ENCODE measurements at regions not wholly inside any gene's neighbourhood (a gene's known extent, or its start where the extent isn't known, plus 50 kb on each side); places are given as distances from the start of the nearest gene placed in this dataset.

GRCh38 chr10:36278176-36278575 lies 636.1 kb upstream of the FZD8 start:
- H2AK5ac ChIP-seq (ENCODE audit: low read depth, low read length): no peak overlapping the region
- H2BK15ac ChIP-seq (ENCODE audit: low read length): no peak overlapping the region
- H4K5ac ChIP-seq (ENCODE audit: insufficient read length, low read depth, low read length): no peak overlapping the region
- no peaks in the 10 kb centered on the region for H4K20me1 ChIP-seq (replicated peaks in 1 of 2; ENCODE audit: control insufficient read depth in 1 of 2, insufficient read depth in 2 of 2, low read length in 2 of 2)
- no peak overlapping the region for H2BK120ac ChIP-seq (replicated peaks; ENCODE audit: low read depth, low read length)
- no peak overlapping the region for H3K4ac ChIP-seq (replicated peaks; ENCODE audit: insufficient read length, low read depth, low read length)
- no peak overlapping the region for H3K14ac ChIP-seq (ENCODE audit: insufficient read length)
- H2BK5ac ChIP-seq (ENCODE audit: low read depth, low read length): no peak overlapping the region
- H3K9ac ChIP-seq (replicated peaks in 1 of 4; ENCODE audit: extremely low read depth in 1 of 4, low read depth in 3 of 4, low read length in 3 of 4): no peak overlapping the region
- no peak overlapping the region for H3K23ac ChIP-seq (ENCODE audit: insufficient read length)
- no peaks in the 10 kb centered on the region for H3K23me2 ChIP-seq (ENCODE audit: low read depth, low read length)
- no peaks in the 10 kb centered on the region for H3K27me3 ChIP-seq (replicated peaks in 1 of 4; ENCODE audit: control insufficient read depth in 3 of 4, extremely low read depth in 1 of 4, insufficient read depth in 3 of 4, low read length in 3 of 4)
- DNase-seq (ENCODE audit: low read depth in 1 of 2, low spot score in 2 of 2) (no peak), FAIRE-seq (no peak)
- H3K27ac ChIP-seq (ENCODE audit: low read depth, low read length): no peak overlapping the region
- no peak overlapping the region for H3K18ac ChIP-seq (ENCODE audit: extremely low read depth, low read length)
- no peak overlapping the region for H3K4me3 ChIP-seq (ENCODE audit: extremely low read depth in 1 of 4, insufficient read depth in 2 of 4, low read depth in 3 of 4, low read length in 4 of 4)
- no peaks in the 10 kb centered on the region for H3K9me3 ChIP-seq (ENCODE audit: insufficient read depth in 2 of 2, low read depth in 1 of 2, low read length in 1 of 2)
- no peak overlapping the region for H3K4me2 ChIP-seq (ENCODE audit: insufficient read depth in 1 of 2, low read depth in 2 of 2, low read length in 2 of 2)
- no peak overlapping the region for H3K56ac ChIP-seq (replicated peaks; ENCODE audit: insufficient read length, low read depth, low read length)
- no peak overlapping the region for H4K91ac ChIP-seq (replicated peaks; ENCODE audit: insufficient read length, low read length)
- 84% methylated on average over 3 of the region's 3 CpGs; no CpG with 5 or more reads in 1 of the 2 experiments for WGBS, 2 experiments (ENCODE audit: extremely low coverage in 1 of 2, insufficient coverage in 1 of 2, insufficient read length in 1 of 2, insufficient replicate concordance in 2 of 2, low coverage in 1 of 2, low lambda C conversion rate in 2 of 2, missing lambda C conversion rate in 1 of 2)
- H3K36me3 ChIP-seq (ENCODE audit: control insufficient read depth in 2 of 4, insufficient read depth in 4 of 4, low read length in 3 of 4): no peaks in the 10 kb centered on the region; a peak in 1 of 8 replicates
- ChIA-PET CTCF (ENCODE audit: partially characterized antibody) (no interaction called here), POLR2A (ENCODE audit: partially characterized antibody) (no interaction called here)
- no peak overlapping the region for H2BK12ac ChIP-seq (ENCODE audit: low read depth, low read length)
- no peak overlapping the region for H2BK20ac ChIP-seq (ENCODE audit: low read length)
- no peaks in the 10 kb centered on the region for H3K4me1 ChIP-seq (replicated peaks in 1 of 4; ENCODE audit: control insufficient read depth in 3 of 4, insufficient read depth in 4 of 4, low read length in 3 of 4)
- TF ChIP-seq CHD2 (IDR thresholded peaks at IDR 0.05; ENCODE audit: low read length) (no peak), BRCA1 (IDR thresholded peaks at IDR 0.05; ENCODE audit: low read depth, low read length) (no peak)
- H3K79me2 ChIP-seq (ENCODE audit: control insufficient read depth in 1 of 2, insufficient read depth in 2 of 2, low read length in 2 of 2): no peaks in the 10 kb centered on the region
- H4K8ac ChIP-seq (ENCODE audit: extremely low read depth, insufficient read depth, low read length): no peak overlapping the region
- H3K79me1 ChIP-seq (ENCODE audit: low read depth, low read length): no peaks in the 10 kb centered on the region
- H2AFZ ChIP-seq (ENCODE audit: low read length): no peak overlapping the region
